ENCODE measurements at regions not wholly inside any gene's neighbourhood (a gene's known extent, or its start where the extent isn't known, plus 50 kb on each side); places are given as distances from the start of the nearest gene placed in this dataset.

DNA sequence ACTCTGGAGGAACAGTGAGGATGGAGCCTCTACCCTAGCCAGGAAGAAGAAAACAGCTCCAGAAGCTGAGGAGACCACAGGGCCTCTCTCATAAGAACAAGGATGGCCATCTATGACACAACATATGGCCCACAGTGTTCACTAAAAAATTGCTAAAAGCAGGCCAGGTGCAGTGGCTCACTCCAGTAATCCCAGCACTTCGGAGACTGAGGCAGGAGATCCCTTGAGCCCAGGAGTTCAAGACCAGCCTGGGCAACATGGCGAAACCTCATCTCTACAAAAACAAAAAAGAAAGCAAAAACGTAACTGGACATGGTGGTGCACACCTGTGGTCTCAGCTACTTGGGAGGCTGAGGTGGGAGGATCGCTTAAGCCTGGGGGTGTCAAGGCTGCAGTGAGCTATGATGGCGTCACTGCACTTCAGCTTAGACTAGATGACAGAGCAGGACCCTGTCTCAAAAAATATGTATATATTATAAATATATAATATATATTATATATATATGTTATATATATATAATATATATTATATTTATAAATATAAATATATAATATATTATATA is 103.1 kb downstream of the TOMM20 start:
- DNase-seq, result no peak

DNA sequence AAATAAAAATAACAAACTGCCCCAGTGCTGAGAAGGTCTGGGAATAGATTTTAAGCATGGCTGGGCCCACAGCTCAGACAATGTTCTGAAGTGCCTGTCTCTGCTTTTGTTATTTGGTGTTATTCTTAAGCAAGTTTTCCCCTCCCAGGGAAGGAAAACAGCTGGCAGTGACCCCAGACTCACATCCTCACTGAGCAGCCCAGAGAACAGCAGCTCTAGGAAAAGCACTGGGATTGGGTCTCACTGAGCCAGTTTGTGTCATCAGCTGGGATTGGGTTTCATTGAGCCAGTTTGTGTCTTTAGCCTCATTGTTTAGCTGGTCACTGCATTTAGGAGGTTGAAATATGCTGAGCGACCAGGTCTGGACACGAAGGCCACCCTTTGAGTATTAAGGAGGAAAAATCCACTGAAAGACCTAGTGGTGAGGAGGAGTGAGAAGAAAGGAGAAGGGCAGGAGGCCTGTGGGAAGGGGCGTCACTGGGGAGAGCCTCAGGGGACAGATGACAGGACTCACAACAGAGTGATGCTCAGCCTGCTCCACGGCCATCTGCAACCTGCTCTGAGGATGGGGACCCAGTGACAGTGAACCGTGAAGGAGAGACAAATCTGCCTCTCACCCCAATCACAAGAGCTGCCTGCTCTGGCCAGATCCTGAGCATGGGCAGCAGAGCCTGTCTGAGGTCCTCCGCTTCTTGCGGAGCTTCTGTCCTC is 103.8 kb downstream of the TOMM20 start:
- DNase-seq, result no peak

DNA sequence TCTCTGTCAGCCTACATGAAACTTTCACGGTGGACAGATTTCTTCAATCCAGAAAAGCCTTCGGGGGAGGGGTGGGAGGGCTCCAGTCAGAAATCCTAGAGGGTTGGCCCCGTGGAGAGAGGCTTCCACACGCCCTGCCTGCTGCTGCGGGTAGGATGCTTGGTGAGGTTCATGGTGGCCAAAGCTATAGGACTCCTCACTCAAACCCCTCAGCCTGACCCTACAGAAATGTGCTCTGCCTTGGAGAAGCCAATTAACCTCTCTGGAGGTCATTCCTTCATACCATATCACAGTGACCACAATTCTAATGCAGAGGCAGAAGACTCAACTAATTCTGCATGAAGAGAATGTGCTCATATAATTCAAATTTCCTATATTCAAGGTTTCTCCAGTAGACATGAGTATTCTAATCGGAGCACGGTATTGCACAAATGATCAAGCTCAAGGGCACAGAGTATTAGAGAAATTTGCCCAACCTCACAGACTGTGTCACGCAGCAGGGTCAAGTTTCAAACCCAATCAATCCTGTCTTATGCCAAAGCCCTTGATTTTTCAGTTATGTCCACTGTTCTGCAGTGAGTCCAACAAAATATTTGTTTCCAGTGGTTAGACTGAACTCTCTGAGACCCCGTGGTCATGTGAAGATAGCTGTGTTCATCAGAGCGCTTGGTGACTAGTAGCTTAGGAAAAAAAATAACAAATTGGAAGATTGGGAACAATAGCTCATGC is 104.8 kb downstream of the TOMM20 start:
- DNase-seq, result no peak

DNA sequence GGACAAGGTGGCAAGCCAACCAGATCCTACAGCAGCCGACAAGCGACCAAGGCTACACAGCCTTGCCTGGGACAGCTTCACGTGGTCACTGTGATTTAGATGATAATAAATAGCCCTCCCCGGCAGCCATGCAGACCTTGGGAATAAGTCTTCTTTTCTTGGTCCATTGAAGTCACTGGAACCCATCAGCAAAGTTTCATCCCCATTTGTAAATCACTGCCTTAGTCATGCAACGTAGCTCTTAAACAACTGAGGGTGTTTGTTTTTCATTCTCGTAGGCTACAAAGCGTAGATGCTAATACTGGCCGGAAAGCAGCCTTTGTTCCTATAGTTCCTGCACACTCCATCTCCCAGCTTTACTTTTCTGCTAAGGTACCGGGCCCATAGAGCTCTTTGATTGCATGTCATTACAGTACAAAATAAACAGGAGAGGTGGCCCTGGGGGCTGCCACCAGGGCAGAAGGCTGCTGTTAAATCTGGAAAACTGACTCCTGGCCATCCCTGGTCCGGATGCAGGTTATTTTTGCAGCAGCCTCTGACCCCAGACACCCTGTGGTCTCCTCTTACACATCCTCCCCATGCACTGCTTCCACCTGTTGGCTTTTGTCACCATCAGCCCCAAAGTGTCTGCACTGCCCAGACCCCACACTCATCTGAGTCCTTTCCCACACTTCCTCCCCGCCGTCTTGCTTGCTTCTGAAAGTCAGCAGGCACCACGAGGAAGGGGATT is 105.5 kb downstream of the TOMM20 start:
- no peak for DNase-seq

DNA sequence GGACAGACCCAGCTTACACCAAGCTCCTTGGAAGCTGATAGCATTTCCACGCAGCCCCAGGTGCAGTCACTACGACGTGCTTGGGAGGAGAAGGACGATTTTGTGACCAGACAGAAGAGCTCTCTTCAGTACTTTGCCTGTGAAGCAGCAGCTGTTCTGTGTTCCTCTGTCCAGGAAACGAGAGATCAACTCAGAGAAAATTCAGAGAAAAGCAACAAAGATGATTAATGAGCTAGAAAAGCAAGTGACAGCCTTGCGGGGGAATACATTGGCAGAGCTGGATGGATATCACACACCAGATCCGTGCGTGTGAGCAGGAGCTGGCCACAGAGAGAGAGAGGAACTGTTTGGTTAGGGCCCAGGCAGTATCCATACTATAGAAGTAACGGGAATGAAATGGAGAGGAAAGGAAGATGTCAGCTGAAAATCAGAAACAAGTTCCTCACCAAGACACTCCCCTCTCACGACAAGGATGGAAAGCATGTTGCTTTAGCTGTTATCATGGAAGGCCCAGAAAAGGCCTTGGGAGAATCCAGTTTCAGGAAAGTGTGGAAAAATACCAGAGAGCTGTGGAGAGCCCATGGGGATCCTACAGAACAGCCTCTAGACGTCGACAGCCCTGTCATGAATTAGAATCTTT is 106.2 kb downstream of the TOMM20 start:
- DNase-seq, result peak; percentile 13

DNA sequence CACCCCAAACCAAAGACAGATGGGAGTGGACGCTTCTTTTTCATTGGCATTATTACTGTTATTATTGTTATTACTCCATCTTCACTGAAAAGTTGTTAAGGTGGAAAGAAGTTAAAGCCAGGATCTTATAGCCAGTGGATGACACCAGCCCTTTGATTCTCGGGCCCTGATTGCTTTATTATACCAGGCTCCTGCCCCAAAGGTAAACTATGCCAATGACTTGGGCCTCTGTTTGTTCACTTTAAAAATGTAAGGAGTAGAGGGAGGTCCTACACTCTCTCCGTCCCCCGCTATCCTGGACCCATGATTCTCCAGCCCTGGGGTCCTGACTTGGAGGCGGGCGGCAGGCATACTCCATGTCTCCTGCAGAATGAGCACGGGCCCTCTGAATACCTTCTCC is 106.8 kb downstream of the TOMM20 start:
- no peak for DNase-seq

DNA sequence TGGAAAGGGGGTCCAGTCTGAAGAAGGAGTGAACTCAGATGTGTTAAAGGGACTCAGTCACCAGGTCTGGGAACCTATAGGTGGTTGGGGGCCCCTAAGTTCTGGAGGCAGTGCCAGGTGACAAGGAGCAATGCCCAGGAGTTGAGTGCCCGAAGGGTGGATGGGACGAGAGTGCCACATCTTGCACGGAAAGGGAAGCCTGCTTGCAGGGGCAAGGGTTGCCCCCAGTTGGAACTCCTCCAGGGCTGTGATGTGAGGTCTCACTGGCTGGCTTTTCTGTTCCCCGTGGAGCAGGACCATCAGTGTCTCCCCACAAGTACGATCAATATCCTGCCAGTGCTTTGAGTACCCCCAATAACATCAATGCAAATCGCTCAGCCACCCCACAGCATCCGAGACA is 107.3 kb downstream of the TOMM20 start:
- DNase-seq, result no peak

DNA sequence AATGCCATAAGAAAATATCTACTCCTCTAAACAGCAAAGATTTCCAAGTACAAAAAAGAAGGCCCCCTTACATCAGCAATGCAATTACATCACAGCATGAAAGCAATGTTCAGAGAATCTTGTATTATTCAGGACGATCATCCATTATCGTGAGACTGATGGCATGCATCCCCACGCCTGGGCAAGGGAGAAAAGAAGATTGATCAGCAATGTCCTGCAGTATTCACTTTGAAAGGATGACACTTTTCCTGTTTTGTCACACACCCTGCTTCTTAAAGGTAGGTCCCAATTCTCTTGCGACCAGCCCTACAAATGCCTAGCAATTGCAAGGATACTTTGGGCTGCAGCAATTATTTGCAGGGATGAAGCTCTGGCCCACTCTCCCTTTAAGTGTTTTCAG is 108.7 kb downstream of the TOMM20 start:
- no peak for DNase-seq

DNA sequence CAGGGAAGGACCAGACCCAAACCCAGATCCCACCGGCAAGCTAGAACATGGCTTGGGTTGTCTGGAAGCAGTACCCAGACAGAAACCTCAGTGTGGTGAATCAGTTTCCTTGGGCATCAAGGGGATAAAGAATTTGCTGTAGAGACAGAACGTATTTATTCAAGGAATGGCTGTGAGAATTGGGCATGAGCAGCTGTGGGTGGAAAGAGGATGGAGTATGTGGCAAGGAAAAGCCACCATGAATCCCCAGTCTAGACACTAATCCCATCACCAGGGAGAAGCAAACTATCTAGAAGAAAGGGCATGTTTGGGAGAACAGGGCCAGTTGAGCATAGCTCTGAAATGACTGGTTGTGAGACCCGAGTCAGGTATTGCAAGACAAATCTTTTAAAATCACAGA is 109.2 kb downstream of the TOMM20 start:
- no peak for DNase-seq

DNA sequence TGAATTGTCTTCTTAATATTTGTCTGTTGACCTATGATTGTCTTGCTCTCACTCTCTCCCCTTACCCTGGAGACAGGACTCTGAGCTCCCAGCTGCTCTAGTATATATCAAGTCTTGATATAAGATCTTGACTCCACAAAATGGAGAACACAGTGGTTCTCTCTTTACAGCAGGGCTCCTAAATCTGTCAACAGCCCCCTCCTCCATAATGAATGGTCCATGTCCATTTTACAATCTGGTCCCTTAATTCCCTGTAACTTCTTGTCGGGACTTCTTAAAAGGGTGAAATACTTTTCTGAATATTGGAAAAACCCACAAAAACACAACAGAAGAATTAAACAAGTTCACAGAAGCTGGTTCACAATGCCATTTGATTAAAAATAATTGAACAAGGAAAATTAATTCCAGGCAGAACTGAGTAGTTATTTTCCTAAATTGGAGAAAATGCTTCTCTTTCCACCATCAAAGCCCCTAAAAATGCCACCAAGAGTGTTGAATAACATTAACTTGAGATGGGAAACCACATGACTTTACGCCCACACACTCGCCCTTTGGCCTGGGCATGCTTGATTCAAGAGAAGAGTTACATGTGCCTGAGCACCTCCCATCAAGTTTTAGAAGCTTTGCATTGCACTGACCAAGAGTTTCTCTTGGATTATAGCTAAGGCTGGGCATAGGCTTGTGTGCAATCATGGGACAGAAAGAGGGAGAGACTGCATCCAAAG is 109.8 kb downstream of the TOMM20 start:
- no peak for DNase-seq

DNA sequence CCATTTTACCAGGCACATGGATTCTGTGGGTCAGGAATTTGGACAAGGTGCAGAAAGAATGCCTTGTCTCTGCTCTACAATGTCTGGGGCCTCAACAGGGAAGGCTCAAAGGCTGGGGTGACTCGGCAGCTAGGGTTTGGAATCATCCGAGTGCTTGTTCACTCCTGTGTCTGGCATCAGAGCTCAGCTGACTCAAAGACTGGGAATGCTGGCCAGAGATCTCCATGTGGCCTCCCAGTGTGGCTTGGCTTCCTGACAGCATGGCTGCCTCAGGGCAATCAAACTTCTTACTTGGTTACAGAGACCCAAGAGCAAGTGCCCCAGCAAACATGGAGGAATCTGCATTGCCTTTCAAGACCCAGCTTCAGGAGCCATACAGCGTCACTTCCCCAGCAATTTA is 110.5 kb downstream of the TOMM20 start:
- DNase-seq, result peak; percentile 60

DNA sequence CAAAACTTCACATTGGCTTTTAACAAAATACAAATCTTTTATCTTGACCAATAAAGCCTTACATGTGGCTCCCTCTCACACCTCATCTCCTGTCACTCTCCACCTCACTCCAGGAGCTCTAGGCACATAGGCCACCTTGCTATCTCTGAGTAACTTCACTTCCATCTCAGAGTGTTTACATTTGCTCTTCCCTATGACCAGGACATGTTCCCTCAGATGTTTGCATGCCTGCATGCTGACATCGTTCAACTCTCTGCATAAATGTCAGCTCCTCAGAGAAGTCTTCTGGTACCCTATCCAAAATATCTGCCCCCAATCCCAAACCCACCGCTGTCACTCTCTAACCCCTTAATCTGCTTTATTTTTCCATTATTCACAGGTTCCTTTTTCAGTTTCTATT is 110.9 kb downstream of the TOMM20 start:
- no peak for DNase-seq

DNA sequence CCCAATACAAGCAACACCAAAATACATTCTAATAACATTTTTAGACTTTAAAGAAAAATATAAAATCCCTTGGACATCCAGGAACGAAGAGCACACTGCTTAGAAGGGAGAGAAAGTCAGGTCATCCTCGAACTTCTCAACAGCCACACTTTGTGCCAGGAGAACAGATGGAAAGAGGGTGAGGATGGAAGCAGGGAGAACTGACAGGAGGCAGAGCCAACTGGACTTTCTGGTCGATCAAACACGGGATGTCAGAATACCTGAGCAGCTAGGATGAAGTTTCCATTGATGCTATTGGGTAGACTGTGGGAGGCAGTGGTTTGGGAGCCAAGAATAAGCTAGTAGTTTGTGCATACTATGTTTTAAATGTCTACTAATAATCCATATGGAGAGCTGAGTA is 111.4 kb downstream of the TOMM20 start:
- no peak for DNase-seq

DNA sequence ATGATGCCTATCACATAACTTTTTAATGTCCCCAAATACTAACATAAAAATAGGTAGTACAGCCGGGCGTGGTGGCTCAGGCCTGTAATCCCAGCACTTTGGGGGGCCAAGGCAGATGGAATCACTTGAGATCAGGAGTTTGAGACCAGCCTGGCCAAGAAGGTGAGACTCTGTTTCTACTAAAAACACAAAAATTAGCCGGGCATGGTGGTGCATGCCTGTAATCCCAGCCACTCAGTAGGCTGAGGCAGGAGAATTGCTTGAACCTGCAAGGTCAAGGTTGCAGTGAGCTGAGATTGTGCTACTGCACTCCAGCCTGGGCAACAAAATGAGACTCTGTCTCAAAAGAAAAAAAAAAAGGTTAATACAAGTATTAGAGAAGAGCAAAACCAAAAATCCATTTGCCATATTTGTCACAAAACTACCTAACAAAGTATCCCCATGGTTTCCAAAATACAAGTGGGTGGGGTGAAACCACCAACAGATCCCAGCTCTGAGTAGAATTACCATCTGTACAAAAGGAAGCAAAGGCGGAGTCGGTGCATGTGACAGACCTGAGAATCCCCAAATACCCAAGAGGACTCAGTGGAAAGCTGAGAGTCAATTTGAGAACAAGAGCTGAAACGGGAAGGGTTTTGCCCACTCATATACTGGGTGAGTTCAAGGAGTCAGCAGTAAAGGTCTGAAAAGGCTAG is 113.2 kb downstream of the TOMM20 start:
- no peak for DNase-seq

DNA sequence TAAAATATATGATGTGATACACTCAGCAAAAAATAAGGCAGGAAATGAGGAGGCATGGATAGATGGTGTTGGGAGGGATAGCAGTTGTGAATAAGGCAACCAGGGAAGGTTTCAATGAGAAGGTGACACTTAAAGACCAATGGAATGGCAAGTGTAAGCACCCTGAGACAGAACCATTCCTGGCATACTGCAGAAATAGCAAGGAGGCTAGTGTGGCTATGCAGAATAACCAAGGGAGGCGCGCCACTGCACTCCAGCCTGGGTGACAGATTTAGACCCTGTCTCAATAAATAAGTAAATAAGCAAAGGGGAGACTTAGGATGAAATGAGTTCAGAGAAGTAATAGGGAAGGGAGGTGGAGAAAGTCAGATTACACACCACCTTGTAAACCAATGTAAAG is 113.9 kb downstream of the TOMM20 start:
- no peak for DNase-seq

DNA sequence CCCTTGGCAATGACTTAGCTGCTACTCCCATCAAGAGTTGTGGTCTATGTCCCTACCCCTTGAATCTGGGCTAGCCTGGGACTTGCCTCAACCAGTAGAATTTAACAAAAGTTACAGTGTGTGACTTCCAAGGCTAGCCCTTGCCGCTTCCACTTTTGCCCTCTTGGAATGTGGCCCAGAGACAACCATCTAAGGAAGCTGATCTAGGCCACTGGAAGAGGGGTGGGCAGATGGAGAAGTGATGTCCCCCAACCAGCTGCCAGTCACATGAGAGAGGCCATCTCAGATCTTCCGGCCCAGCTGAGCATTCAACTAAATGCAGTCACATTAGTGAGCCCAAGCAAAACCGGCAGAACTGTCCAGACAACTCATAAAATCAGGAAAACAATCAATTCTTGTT is 115.1 kb downstream of the TOMM20 start:
- DNase-seq, result no peak

DNA sequence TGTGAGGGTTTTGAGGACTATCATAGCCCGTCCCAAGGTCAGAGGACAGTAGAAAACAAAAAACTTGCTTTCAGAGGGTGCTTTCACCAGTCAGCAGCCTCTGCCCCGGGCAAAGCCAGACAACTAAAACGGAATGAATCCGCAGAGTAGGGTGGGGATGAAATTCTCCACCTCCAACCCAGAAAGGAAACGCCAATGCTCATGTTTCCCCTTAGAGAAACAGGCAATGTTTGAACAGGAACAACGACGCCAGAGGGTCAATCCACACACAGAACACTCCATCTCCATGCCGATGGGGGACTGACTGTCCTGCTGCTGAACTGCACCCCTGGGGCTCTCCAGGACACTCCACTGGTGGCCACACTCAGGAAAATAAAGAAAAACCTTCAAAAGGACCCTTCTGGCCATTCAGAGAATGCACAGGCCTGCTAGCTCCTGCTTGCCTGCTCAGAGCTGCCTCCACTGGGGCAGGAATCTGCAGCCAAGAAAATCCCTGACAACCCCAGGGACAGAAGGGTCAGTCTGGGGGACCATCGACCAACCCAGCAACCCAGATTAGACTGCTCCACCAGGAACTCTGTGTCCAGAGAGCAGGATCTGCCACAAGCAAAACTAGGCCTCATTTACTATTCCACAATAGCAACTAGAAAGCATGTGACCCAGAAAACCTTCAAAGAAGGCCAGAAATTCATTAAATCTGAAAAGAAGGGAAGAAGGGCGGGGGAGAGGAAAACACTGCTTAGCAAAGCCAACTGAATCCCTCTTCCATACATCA is 116.0 kb downstream of the TOMM20 start:
- DNase-seq, result no peak

DNA sequence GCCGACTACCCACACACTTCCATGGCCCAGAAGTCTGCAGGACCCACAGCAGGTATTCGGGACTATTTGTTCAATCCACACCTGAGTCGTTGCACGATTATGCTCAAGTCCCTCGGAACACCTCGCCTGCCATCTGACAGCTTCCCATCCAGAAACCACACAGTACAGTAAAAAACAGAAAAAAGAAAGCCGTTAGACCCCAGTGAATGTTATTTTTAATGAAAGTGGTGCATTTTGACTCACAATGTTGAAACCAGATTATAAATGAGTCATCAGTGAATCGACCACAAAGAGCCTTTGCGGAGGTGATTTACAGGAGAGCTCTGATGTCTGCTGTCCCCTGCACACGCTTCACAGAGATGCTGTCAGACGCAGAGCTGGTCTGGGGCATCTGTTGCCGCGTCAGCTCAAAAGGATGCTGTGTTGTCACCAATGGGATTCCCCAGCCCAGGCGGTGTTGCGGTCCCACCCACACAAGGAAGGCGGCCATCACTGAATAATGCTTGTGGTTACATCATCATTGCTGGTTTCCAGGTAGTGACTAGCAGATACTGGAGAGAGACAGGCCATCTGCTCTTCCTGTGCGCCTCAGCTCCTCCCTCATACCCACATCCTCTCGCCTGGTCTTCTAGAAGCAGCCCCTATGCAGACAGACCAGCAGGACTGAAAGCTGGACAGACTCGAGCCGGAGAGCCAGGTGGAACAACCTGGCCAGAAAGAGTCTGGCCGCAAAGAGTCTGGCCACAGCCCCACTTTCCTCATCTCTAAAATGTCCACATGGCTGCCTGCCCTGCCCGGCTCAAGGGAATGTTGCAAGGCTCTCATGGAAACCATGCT is 116.8 kb downstream of the TOMM20 start:
- no peak for DNase-seq

DNA sequence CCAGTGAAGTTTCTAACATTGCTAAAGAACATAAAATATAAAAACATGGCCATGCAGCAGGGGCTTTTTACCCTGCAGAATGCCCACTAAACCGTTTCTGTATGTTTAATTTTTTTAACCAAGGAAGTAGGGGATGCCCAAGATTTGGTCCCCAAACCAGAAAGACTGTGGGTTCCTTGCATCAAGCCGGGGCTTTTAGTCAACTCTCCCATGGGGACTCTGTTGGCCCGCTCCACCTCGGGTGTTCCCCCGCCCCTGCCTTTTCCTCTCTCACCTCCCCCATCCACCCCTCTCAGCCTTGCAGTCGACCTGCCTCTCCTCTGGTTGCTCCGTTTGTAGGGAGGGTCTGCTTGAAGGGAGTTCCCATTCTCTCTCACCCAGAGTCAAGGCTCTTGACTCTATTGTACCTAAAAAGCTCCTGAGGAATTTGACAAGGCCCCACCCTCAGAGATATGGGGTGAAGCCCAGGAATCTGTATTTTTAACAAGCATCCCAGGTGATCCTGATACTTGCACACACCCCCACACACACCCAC is 117.5 kb downstream of the TOMM20 start:
- DNase-seq, result no peak
